Smooth muscle cell (in vitro differentiated cells): ENCODE measurements at regions not wholly inside any gene's neighbourhood (a gene's known extent, or its start where the extent isn't known, plus 50 kb on each side); places are given as distances from the start of the nearest gene placed in this dataset.

Experiments used
- DNase-seq: peaks from one replicate; lab custom pipeline; 2025; ENCODE audit not compliant: unreplicated experiment; lab: John Stamatoyannopoulos, UW
- H2AFZ ChIP-seq: fragments of 200-600 bp; sonication (generic); 2 replicates; pipeline ENCODE4 v1.6.0; 2016; ENCODE audit warnings: antibody characterized with exemption, low read depth, mild to moderate bottlenecking
- H3F3A ChIP-seq: fragments of 200-600 bp; sonication (generic); 2 replicates; pipeline ENCODE4 v1.6.0; 2017; ENCODE audit warnings: antibody characterized with exemption, low read depth
- H3K27ac ChIP-seq: fragments of 200-600 bp; sonication (generic); 2 replicates; pipeline ENCODE4 v1.5.1; 2016; ENCODE audit warnings: low read depth, mild to moderate bottlenecking
- H3K27me3 ChIP-seq: fragments of 200-600 bp; sonication (generic); 2 replicates; pipeline ENCODE4 v1.6.1; 2016; ENCODE audit warnings: low read depth, mild to moderate bottlenecking
- H3K36me3 ChIP-seq: fragments of 200-600 bp; sonication (generic); 2 replicates; pipeline ENCODE4 v1.5.1; 2016; ENCODE audit warnings: low read depth
- H3K4me1 ChIP-seq: fragments of 200-600 bp; sonication (generic); 2 replicates; pipeline ENCODE4 v1.5.1; 2016; ENCODE audit warnings: low read depth
- H3K4me2 ChIP-seq: fragments of 200-600 bp; sonication (generic); 2 replicates; pipeline ENCODE4 v1.6.0; 2016; ENCODE audit warnings: mild to moderate bottlenecking
- H3K4me3 ChIP-seq: fragments of 200-600 bp; sonication (generic); 2 replicates; pipeline ENCODE4 v1.5.1; 2016; ENCODE audit warnings: mild to moderate bottlenecking
- H3K79me2 ChIP-seq: fragments of 200-600 bp; sonication (generic); 2 replicates; pipeline ENCODE4 v1.6.0; 2016; ENCODE audit warnings: low read depth, mild to moderate bottlenecking
- H3K9ac ChIP-seq: fragments of 200-600 bp; sonication (generic); 2 replicates; pipeline ENCODE4 v1.6.0; 2016; ENCODE audit warnings: low read depth
- H3K9me3 ChIP-seq: fragments of 200-600 bp; sonication (generic); replicated peaks from 2 replicates; pipeline ENCODE4 v1.5.1; 2016; ENCODE audit warnings: low read depth
- H4K20me1 ChIP-seq: fragments of 200-600 bp; sonication (generic); 2 replicates; pipeline ENCODE4 v1.6.0; 2016; ENCODE audit warnings: low read depth
- CTCF ChIP-seq: fragments of 200-600 bp; sonication (generic); IDR thresholded peaks from 2 replicates; pipeline ENCODE4 v1.5.1; 2017; ENCODE audit warnings: borderline replicate concordance, mild to moderate bottlenecking, antibody characterized with exemption; ENCODE audit not compliant: insufficient read depth, poor library complexity, severe bottlenecking
- WGBS: methylation state at CpG from one replicate; pipeline ENCODE4 v1.1.7; 2016; ENCODE audit warnings: low lambda C conversion rate; 5-methylcytosine and 5-hydroxymethylcytosine counted together

- 75% methylated on average over 3 of the region's 3 CpGs for whole genome bisulfite sequencing
- H3K27ac ChIP-seq, result no peak overlapping the region
- H3K4me3 ChIP-seq, result no peak overlapping the region
- no peaks in the 10 kb centered on the region for H3K4me1 ChIP-seq
- H3K36me3 ChIP-seq, result no peaks in the 10 kb centered on the region
- no peak overlapping the region for H3K9ac ChIP-seq
- H4K20me1 ChIP-seq, result no peaks in the 10 kb centered on the region
- H3K9me3 ChIP-seq, result no peaks in the 10 kb centered on the region
- no peak overlapping the region for H2AFZ ChIP-seq
- H3K79me2 ChIP-seq, result no peaks in the 10 kb centered on the region
- H3K27me3 ChIP-seq, result no peaks in the 10 kb centered on the region
- TF ChIP-seq CTCF, result no peak
- H3K4me2 ChIP-seq, result no peak overlapping the region
- no peak for DNase-seq
- no peaks in the 10 kb centered on the region for H3F3A ChIP-seq
Observed at GRCh38 chr5:98585661-98586310, 187.7 kb upstream of the RGMB start.

- no peak for TF ChIP-seq CTCF
- Histone ChIP-seq H3K79me2 (no peaks in the 10 kb centered on the region), H4K20me1 (no peaks in the 10 kb centered on the region), H3K9ac (no peak overlapping the region), H2AFZ (no peak overlapping the region), H3K4me2 (no peak overlapping the region), H3K27ac (no peak overlapping the region), H3K36me3 (no peaks in the 10 kb centered on the region), H3K27me3 (no peaks in the 10 kb centered on the region), H3K4me1 (no peaks in the 10 kb centered on the region), H3F3A (no peaks in the 10 kb centered on the region), H3K4me3 (no peak overlapping the region), H3K9me3 (no peaks in the 10 kb centered on the region)
- 96% methylated on average over 4 of the region's 4 CpGs for WGBS
- no peak for DNase-seq
Observed at GRCh38 chr5:98586581-98586980, 186.9 kb upstream of the RGMB start.

GRCh38 chr5:98587166-98587565 lies 186.3 kb upstream of the RGMB start:
- H3F3A ChIP-seq, result no peaks in the 10 kb centered on the region
- no peaks in the 10 kb centered on the region for H3K36me3 ChIP-seq
- H3K27me3 ChIP-seq, result no peaks in the 10 kb centered on the region
- H3K79me2 ChIP-seq, result no peaks in the 10 kb centered on the region
- no peak for TF ChIP-seq CTCF
- H3K4me2 ChIP-seq, result no peak overlapping the region
- no peak for DNase-seq
- H3K4me1 ChIP-seq, result no peaks in the 10 kb centered on the region
- H3K27ac ChIP-seq, result no peak overlapping the region
- H3K9ac ChIP-seq, result no peak overlapping the region
- H4K20me1 ChIP-seq, result no peaks in the 10 kb centered on the region
- 81% methylated on average over 5 of the region's 5 CpGs for WGBS
- no peaks in the 10 kb centered on the region for H3K9me3 ChIP-seq
- no peak overlapping the region for H3K4me3 ChIP-seq
- no peak overlapping the region for H2AFZ ChIP-seq

- Histone ChIP-seq H2AFZ (no peak overlapping the region), H3K4me1 (no peaks in the 10 kb centered on the region), H3K4me3 (no peak overlapping the region), H3K27ac (no peak overlapping the region), H3K9ac (no peak overlapping the region), H3K36me3 (no peaks in the 10 kb centered on the region), H3K79me2 (no peaks in the 10 kb centered on the region), H3K27me3 (no peaks in the 10 kb centered on the region), H3F3A (no peaks in the 10 kb centered on the region), H3K4me2 (no peak overlapping the region), H4K20me1 (no peaks in the 10 kb centered on the region), H3K9me3 (no peaks in the 10 kb centered on the region)
- DNase-seq, result no peak
- TF ChIP-seq CTCF, result no peak
- 79% methylated on average over 3 of the region's 3 CpGs for WGBS
Observed at GRCh38 chr5:98588215-98588614, 185.2 kb upstream of the RGMB start.
